Sigmoid colon (tissue), 4 donors: ENCODE measurements at regions not wholly inside any gene's neighbourhood (a gene's known extent, or its start where the extent isn't known, plus 50 kb on each side); places are given as distances from the start of the nearest gene placed in this dataset.

Experiments used
- POLR2AphosphoS5 ChIP-seq, 4 donors: sonication (generic); formaldehyde crosslinking; IDR thresholded peaks; one replicate each; pipeline ENCODE4 v1.6.1; 2017; ENCODE audit warnings: antibody characterized with exemption in 4 of 4
- TF ChIP-seq, protein P1 (sequence below), 4 experiments: fragments of 450-650 bp in 3 of 4; fragments of 200-600 bp in 1 of 4; IDR thresholded peaks; one replicate each; pipeline ENCODE4 v1.5.1; 2016 to 2019; ENCODE audit warnings: antibody characterized with exemption in 4 of 4, mild to moderate bottlenecking in 3 of 4, moderate library complexity in 2 of 4

- TF ChIP-seq, protein P1, sequence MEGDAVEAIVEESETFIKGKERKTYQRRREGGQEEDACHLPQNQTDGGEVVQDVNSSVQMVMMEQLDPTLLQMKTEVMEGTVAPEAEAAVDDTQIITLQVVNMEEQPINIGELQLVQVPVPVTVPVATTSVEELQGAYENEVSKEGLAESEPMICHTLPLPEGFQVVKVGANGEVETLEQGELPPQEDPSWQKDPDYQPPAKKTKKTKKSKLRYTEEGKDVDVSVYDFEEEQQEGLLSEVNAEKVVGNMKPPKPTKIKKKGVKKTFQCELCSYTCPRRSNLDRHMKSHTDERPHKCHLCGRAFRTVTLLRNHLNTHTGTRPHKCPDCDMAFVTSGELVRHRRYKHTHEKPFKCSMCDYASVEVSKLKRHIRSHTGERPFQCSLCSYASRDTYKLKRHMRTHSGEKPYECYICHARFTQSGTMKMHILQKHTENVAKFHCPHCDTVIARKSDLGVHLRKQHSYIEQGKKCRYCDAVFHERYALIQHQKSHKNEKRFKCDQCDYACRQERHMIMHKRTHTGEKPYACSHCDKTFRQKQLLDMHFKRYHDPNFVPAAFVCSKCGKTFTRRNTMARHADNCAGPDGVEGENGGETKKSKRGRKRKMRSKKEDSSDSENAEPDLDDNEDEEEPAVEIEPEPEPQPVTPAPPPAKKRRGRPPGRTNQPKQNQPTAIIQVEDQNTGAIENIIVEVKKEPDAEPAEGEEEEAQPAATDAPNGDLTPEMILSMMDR (IDR thresholded peaks at IDR 0.05), result no peak
- no peak for TF ChIP-seq POLR2AphosphoS5 (IDR thresholded peaks at IDR 0.05)
Measured at GRCh38 chr10:43845121-43845520, 196.4 kb upstream of the ZNF32 start.
